Rectal smooth muscle tissue (tissue), 1 donor: ENCODE measurements at regions not wholly inside any gene's neighbourhood (a gene's known extent, or its start where the extent isn't known, plus 50 kb on each side); places are given as distances from the start of the nearest gene placed in this dataset.

Experiments
- H3K27ac ChIP-seq: one replicate; pipeline ENCODE4 v1.7.0; 2013; ENCODE audit warnings: low read depth, low read length, inconsistent platforms
- H3K27me3 ChIP-seq: one replicate; pipeline ENCODE4 v1.7.0; 2013; ENCODE audit warnings: low read length; ENCODE audit not compliant: control insufficient read depth, insufficient read depth
- H3K36me3 ChIP-seq: one replicate; pipeline ENCODE4 v1.7.0; 2013; ENCODE audit warnings: low read length; ENCODE audit not compliant: control insufficient read depth, insufficient read depth
- H3K4me1 ChIP-seq: one replicate; pipeline ENCODE4 v1.7.0; 2013; ENCODE audit warnings: low read length; ENCODE audit not compliant: control insufficient read depth, insufficient read depth
- H3K4me3 ChIP-seq: one replicate; pipeline ENCODE4 v1.7.0; 2013; ENCODE audit warnings: low read length
- H3K9ac ChIP-seq: one replicate; pipeline ENCODE4 v1.7.0; 2013; ENCODE audit warnings: low read length

DNA sequence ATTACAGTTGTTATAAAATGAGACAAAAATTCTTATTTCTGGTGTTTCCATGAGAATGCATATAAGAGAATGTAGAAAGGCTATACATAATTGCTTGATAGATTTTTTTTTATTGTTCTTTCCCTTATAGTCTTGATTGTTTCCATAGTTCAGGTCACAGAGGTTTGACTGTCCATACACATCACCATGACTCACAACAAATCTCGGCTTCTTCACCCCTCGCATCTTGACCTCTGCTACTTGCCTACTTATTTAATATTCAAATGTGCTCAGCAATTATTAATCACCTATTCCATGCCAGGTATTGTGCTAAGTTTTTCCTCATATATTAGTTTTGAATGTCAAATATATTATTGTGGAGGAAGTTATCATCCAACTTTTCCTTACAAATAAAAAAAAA is 789.6 kb downstream of the RNF144A start:
- H3K9ac ChIP-seq, result no peak overlapping the region
- no peaks in the 10 kb centered on the region for H3K36me3 ChIP-seq
- H3K27me3 ChIP-seq, result no peaks in the 10 kb centered on the region
- H3K4me3 ChIP-seq, result no peak overlapping the region
- no peak overlapping the region for H3K27ac ChIP-seq
- H3K4me1 ChIP-seq, result no peaks in the 10 kb centered on the region

DNA sequence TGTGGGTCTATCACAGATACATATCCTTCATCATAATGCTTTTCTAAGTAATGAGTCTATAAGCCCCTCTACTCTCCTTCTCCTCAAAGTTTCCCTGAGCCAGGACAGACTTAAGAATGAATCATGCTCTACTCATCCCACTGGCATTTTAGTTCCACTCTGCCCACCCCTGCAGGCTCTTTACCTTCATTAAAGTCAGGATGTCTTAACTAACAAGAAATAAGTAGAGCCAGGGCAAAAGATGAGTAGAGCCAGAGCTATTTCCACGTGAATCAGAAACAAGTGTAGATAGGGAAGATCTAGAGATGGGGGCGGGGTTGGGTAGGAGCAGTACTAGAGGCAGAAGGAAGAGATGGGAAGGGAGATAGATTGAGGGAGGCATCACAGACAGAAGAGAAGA is 790.5 kb downstream of the RNF144A start:
- no peak overlapping the region for H3K27ac ChIP-seq
- H3K27me3 ChIP-seq, result no peaks in the 10 kb centered on the region
- no peaks in the 10 kb centered on the region for H3K4me1 ChIP-seq
- H3K4me3 ChIP-seq, result no peak overlapping the region
- no peak overlapping the region for H3K9ac ChIP-seq
- H3K36me3 ChIP-seq, result no peaks in the 10 kb centered on the region

- no peak overlapping the region for H3K27ac ChIP-seq
- no peak overlapping the region for H3K9ac ChIP-seq
- no peak overlapping the region for H3K4me3 ChIP-seq
- no peaks in the 10 kb centered on the region for H3K36me3 ChIP-seq
- H3K27me3 ChIP-seq, result no peaks in the 10 kb centered on the region
- H3K4me1 ChIP-seq, result no peaks in the 10 kb centered on the region
Measured at GRCh38 chr2:7709907-7710306, 792.7 kb downstream of the RNF144A start.

- H3K36me3 ChIP-seq, result no peaks in the 10 kb centered on the region
- H3K9ac ChIP-seq, result no peak overlapping the region
- H3K27ac ChIP-seq, result no peak overlapping the region
- H3K27me3 ChIP-seq, result no peaks in the 10 kb centered on the region
- H3K4me1 ChIP-seq, result no peaks in the 10 kb centered on the region
- H3K4me3 ChIP-seq, result no peak overlapping the region
Measured at GRCh38 chr2:7711167-7711566, 794.0 kb downstream of the RNF144A start.

- Histone ChIP-seq H3K27ac (no peak overlapping the region), H3K36me3 (no peaks in the 10 kb centered on the region), H3K4me3 (no peak overlapping the region), H3K27me3 (no peaks in the 10 kb centered on the region), H3K4me1 (no peaks in the 10 kb centered on the region), H3K9ac (no peak overlapping the region)
Measured at GRCh38 chr2:7719876-7720275, 802.7 kb downstream of the RNF144A start.

DNA sequence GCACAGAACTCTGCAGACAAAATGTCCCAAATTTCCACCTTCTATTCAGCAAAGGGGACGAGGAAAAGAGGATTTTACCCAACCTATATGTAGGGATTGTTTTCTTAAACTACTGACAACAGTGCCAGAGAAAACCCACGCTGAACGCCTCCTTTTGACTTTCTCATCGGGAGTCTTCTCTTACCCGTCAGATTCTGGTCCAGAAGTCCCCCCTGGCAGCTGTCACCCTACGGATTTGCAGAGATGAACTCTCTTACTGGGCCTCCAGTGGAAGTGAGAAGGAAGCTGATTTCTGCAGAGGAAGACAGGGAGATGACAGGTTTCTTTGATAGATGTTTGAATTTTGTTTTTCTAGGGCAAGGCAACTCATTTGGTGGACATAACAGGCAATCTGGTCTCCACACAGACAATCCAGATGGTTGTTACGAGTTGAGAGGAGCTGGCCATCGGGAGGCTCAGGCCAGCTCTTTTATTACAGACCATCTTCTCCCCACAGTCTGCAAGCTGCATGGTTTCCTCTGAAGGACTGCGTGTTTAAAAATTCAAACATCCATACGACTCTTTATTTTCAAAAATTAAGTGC is 804.3 kb downstream of the RNF144A start:
- H3K36me3 ChIP-seq, result no peaks in the 10 kb centered on the region
- H3K4me3 ChIP-seq, result no peak overlapping the region
- H3K4me1 ChIP-seq, result peaks cover 5% of the 10 kb centered on the region
- no peak overlapping the region for H3K9ac ChIP-seq
- no peaks in the 10 kb centered on the region for H3K27me3 ChIP-seq
- H3K27ac ChIP-seq, result no peak overlapping the region

GRCh38 chr2:7722212-7722910 is 805.1 kb downstream of the RNF144A start:
- Histone ChIP-seq H3K9ac (no peak overlapping the region), H3K27ac (no peak overlapping the region), H3K27me3 (no peaks in the 10 kb centered on the region), H3K4me3 (no peak overlapping the region), H3K4me1 (peaks cover 5% of the 10 kb centered on the region), H3K36me3 (no peaks in the 10 kb centered on the region)

- no peak overlapping the region for H3K9ac ChIP-seq
- H3K4me1 ChIP-seq, result peaks cover 5% of the 10 kb centered on the region
- H3K4me3 ChIP-seq, result no peak overlapping the region
- no peaks in the 10 kb centered on the region for H3K36me3 ChIP-seq
- no peak overlapping the region for H3K27ac ChIP-seq
- H3K27me3 ChIP-seq, result no peaks in the 10 kb centered on the region
Measured at GRCh38 chr2:7724336-7724735, 807.1 kb downstream of the RNF144A start.

DNA sequence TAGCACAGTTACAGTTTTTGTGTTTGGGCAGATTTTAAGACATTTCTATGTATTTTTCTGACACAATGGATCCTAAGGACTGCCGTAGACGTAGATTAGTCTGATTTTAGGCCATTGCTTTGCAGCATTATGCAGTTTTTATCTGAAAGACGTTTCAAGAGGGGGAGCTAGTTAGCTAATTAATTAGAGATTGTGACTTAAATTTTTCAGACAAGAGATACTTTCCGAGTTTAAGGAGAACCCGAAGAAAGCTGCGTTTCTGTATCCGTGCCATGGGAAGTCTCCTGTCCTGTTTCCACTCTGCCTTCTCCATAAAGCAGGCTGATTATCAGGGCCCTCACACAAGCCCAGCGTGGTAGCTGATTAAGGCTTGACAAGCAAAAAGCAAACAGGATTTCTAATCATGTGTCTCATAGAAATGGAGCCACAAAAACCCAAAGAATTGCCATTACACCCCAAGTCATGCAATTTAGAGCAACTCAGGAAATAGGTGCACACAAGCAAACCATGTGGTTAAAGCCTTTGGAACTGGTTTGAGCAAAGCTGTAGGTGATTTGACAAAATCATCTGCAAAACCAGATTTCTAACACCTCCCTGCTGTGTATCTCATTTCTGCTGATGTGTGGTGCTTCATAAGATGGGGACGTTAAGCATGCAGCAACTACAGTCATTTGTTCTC is 808.1 kb downstream of the RNF144A start:
- Histone ChIP-seq H3K4me1 (peaks cover 7% of the 10 kb centered on the region), H3K9ac (no peak overlapping the region), H3K4me3 (peak overlapping the region; percentile 8), H3K36me3 (no peaks in the 10 kb centered on the region), H3K27me3 (no peaks in the 10 kb centered on the region), H3K27ac (no peak overlapping the region)

GRCh38 chr2:7725850-7726242 is 808.6 kb downstream of the RNF144A start:
- no peaks in the 10 kb centered on the region for H3K27me3 ChIP-seq
- no peaks in the 10 kb centered on the region for H3K36me3 ChIP-seq
- no peak overlapping the region for H3K27ac ChIP-seq
- no peak overlapping the region for H3K4me3 ChIP-seq
- H3K9ac ChIP-seq, result no peak overlapping the region
- H3K4me1 ChIP-seq, result peaks cover 11% of the 10 kb centered on the region

DNA sequence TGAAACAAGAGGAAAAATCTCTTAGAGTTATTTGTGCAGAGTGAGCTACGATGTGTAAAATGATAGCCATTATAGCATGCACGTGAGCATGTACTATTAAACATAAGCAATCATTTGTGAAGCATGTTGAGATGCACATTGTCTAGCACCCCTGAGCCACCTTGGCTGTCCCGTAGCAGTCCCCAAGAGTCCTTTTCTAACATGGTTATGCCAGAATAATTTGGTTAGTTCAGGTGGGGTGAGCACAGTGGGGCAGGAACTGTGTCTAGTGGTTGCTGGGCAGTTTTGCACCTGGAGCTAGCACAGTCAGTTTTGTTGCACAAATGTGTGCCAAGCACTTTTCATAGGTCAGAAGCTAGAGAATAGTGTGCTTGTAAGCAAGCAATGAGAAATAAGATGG is 809.8 kb downstream of the RNF144A start:
- H3K4me3 ChIP-seq, result no peak overlapping the region

GRCh38 chr2:7728388-7728787 is 811.2 kb downstream of the RNF144A start:
- H3K4me3 ChIP-seq, result no peak overlapping the region
- no peaks in the 10 kb centered on the region for H3K27me3 ChIP-seq
- H3K9ac ChIP-seq, result no peak overlapping the region
- no peak overlapping the region for H3K27ac ChIP-seq
- H3K4me1 ChIP-seq, result peaks cover 11% of the 10 kb centered on the region
- H3K36me3 ChIP-seq, result no peaks in the 10 kb centered on the region

More for the DNA sequence above, 809.8 kb downstream of the RNF144A start:
- H3K27ac ChIP-seq, result no peak overlapping the region
- H3K4me1 ChIP-seq, result peaks cover 11% of the 10 kb centered on the region
- H3K9ac ChIP-seq, result no peak overlapping the region
- H3K36me3 ChIP-seq, result no peaks in the 10 kb centered on the region
- H3K27me3 ChIP-seq, result no peaks in the 10 kb centered on the region

DNA sequence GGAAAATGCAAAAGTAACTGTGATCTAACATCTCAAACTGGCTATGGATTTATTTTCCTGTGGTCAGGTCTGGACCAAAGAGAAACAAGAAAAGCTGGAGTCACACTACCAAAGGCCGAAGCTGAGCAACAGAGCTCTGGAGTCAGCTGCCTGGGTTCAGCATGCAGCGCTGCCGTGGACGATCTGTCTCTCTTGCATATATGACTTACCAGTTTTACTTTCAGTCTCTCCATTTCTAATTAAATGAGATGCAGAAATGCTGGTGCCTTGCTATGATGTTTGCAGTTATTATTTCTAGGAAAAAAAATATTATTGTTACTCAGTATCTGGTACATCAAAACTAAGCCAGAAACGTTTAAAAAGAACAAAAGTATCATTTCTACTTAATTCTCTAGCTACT is 813.2 kb downstream of the RNF144A start:
- Histone ChIP-seq H3K27me3 (no peaks in the 10 kb centered on the region), H3K4me3 (no peak overlapping the region), H3K4me1 (peaks cover 9% of the 10 kb centered on the region), H3K9ac (no peak overlapping the region), H3K27ac (peak overlapping the region; percentile 24), H3K36me3 (no peaks in the 10 kb centered on the region)
